Parathyroid adenoma (tissue), 2 donors: ENCODE measurements at regions not wholly inside any gene's neighbourhood (a gene's known extent, or its start where the extent isn't known, plus 50 kb on each side); places are given as distances from the start of the nearest gene placed in this dataset.

ENCODE experiments used
- H2AFZ ChIP-seq: fragments of 300-600 bp; sonication (generic); one replicate; pipeline ENCODE4 v1.7.0; 2017; ENCODE audit warnings: antibody characterized with exemption, mild to moderate bottlenecking
- H3K27ac ChIP-seq: fragments of 300-600 bp; sonication (generic); one replicate; pipeline ENCODE4 v1.7.0; 2017
- H3K27me3 ChIP-seq: fragments of 300-600 bp; sonication (generic); one replicate; pipeline ENCODE4 v1.7.0; 2017; ENCODE audit warnings: low read length; ENCODE audit not compliant: control insufficient read depth, insufficient read depth
- H3K36me3 ChIP-seq: fragments of 300-600 bp; sonication (generic); one replicate; pipeline ENCODE4 v1.7.0; 2017; ENCODE audit warnings: low read length; ENCODE audit not compliant: control insufficient read depth, insufficient read depth
- H3K4me1 ChIP-seq: fragments of 300-600 bp; sonication (generic); one replicate; pipeline ENCODE4 v1.7.0; 2017; ENCODE audit warnings: control low read depth
- H3K4me2 ChIP-seq: fragments of 300-600 bp; sonication (generic); one replicate; pipeline ENCODE4 v1.7.0; 2017; ENCODE audit warnings: low read length
- H3K4me3 ChIP-seq: fragments of 300-600 bp; sonication (generic); one replicate; pipeline ENCODE4 v1.7.0; 2017; ENCODE audit warnings: low read depth, low read length
- H3K79me2 ChIP-seq: fragments of 300-600 bp; sonication (generic); one replicate; pipeline ENCODE4 v1.7.0; 2017; ENCODE audit warnings: control low read depth
- H3K9ac ChIP-seq: fragments of 300-600 bp; sonication (generic); one replicate; pipeline ENCODE4 v1.7.0; 2017; ENCODE audit warnings: mild to moderate bottlenecking
- H3K9me3 ChIP-seq: fragments of 300-600 bp; sonication (generic); one replicate; pipeline ENCODE4 v1.7.0; 2017; ENCODE audit warnings: low read length; ENCODE audit not compliant: control insufficient read depth
- CTCF ChIP-seq: fragments of 300-600 bp; sonication (generic); IDR thresholded peaks from one replicate; pipeline ENCODE4 v1.7.0; 2017; ENCODE audit warnings: antibody characterized with exemption, mild to moderate bottlenecking
- donor health status: primary hyperparathyroidism.

- Histone ChIP-seq H3K4me3 (no peak overlapping the region), H3K79me2 (no peaks in the 10 kb centered on the region), H3K27me3 (no peaks in the 10 kb centered on the region), H3K9ac (no peak overlapping the region), H3K27ac (no peak overlapping the region), H3K9me3 (no peaks in the 10 kb centered on the region), H3K4me1 (no peaks in the 10 kb centered on the region), H3K4me2 (no peak overlapping the region), H3K36me3 (no peaks in the 10 kb centered on the region), H2AFZ (no peak overlapping the region)
- TF ChIP-seq CTCF, result no peak
Measured at GRCh38 chr19:30927705-30928104, 421.5 kb downstream of the TSHZ3 start.

- no peak overlapping the region for H3K4me3 ChIP-seq
- H3K4me2 ChIP-seq, result no peak overlapping the region
- no peaks in the 10 kb centered on the region for H3K36me3 ChIP-seq
- no peak overlapping the region for H3K9ac ChIP-seq
- H2AFZ ChIP-seq, result no peak overlapping the region
- H3K27ac ChIP-seq, result no peak overlapping the region
- H3K27me3 ChIP-seq, result no peaks in the 10 kb centered on the region
- H3K9me3 ChIP-seq, result no peaks in the 10 kb centered on the region
- TF ChIP-seq CTCF, result no peak
- H3K4me1 ChIP-seq, result no peaks in the 10 kb centered on the region
- H3K79me2 ChIP-seq, result no peaks in the 10 kb centered on the region
Measured at GRCh38 chr19:30924670-30925069, 424.6 kb downstream of the TSHZ3 start.

- Histone ChIP-seq H3K27me3 (no peaks in the 10 kb centered on the region), H3K9ac (no peak overlapping the region), H3K9me3 (no peaks in the 10 kb centered on the region), H3K27ac (no peak overlapping the region), H3K4me1 (no peaks in the 10 kb centered on the region), H3K4me2 (no peak overlapping the region), H3K79me2 (no peaks in the 10 kb centered on the region), H2AFZ (no peak overlapping the region), H3K36me3 (no peaks in the 10 kb centered on the region), H3K4me3 (no peak overlapping the region)
- no peak for TF ChIP-seq CTCF
Measured at GRCh38 chr19:30924069-30924636, 425.1 kb downstream of the TSHZ3 start.

- no peak overlapping the region for H3K4me3 ChIP-seq
- H3K4me1 ChIP-seq, result no peaks in the 10 kb centered on the region
- no peak for TF ChIP-seq CTCF
- H3K79me2 ChIP-seq, result no peaks in the 10 kb centered on the region
- H3K9me3 ChIP-seq, result no peaks in the 10 kb centered on the region
- no peaks in the 10 kb centered on the region for H3K36me3 ChIP-seq
- no peak overlapping the region for H3K4me2 ChIP-seq
- no peak overlapping the region for H3K27ac ChIP-seq
- no peak overlapping the region for H3K9ac ChIP-seq
- no peak overlapping the region for H2AFZ ChIP-seq
- no peaks in the 10 kb centered on the region for H3K27me3 ChIP-seq
Measured at GRCh38 chr19:30923621-30924020, 425.6 kb downstream of the TSHZ3 start.

GRCh38 chr19:30923096-30923495 is 426.1 kb downstream of the TSHZ3 start:
- H2AFZ ChIP-seq, result no peak overlapping the region
- H3K4me1 ChIP-seq, result no peaks in the 10 kb centered on the region
- no peaks in the 10 kb centered on the region for H3K79me2 ChIP-seq
- no peaks in the 10 kb centered on the region for H3K27me3 ChIP-seq
- no peak for TF ChIP-seq CTCF
- H3K36me3 ChIP-seq, result no peaks in the 10 kb centered on the region
- H3K27ac ChIP-seq, result no peak overlapping the region
- no peak overlapping the region for H3K9ac ChIP-seq
- no peak overlapping the region for H3K4me3 ChIP-seq
- no peaks in the 10 kb centered on the region for H3K9me3 ChIP-seq
- no peak overlapping the region for H3K4me2 ChIP-seq
